Natural killer cell (primary cell): ENCODE measurements at regions not wholly inside any gene's neighbourhood (a gene's known extent, or its start where the extent isn't known, plus 50 kb on each side); places are given as distances from the start of the nearest gene placed in this dataset.

Source experiments
- ATAC-seq, 3 donors: fragments of 150-1000 bp in 2 of 3; fragments of 200-7000 bp in 1 of 3; cut with Tn5 transposase; 1 replicate in 1 of 3; 2 replicates in 2 of 3; pipeline ENCODE4 v1.10.0; 2021; ENCODE audit warnings: mild to moderate bottlenecking in 2 of 3, moderate library complexity in 2 of 3
- DNase-seq, 2 donors: peaks; one replicate each; pipeline versions ENCODE4 v3.0.0 to v3.0.0-alpha.2; 2013 to 2021; ENCODE audit warnings: mixed read lengths in 1 of 2
- H3K27ac ChIP-seq: one replicate; pipeline ENCODE4 v1.5.1; 2013; ENCODE audit warnings: mild to moderate bottlenecking, low read length
- H3K27me3 ChIP-seq: one replicate; pipeline ENCODE4 v1.6.1; 2013; ENCODE audit warnings: low read length; ENCODE audit not compliant: control insufficient read depth, insufficient read depth
- H3K36me3 ChIP-seq: one replicate; pipeline ENCODE4 v1.6.1; 2013; ENCODE audit warnings: low read length; ENCODE audit not compliant: control insufficient read depth, insufficient read depth
- H3K4me1 ChIP-seq: one replicate; pipeline ENCODE4 v1.6.1; 2013; ENCODE audit warnings: low read length; ENCODE audit not compliant: control insufficient read depth, insufficient read depth
- H3K4me3 ChIP-seq: one replicate; pipeline ENCODE4 v1.5.1; 2013; ENCODE audit warnings: low read length
- H3K9me3 ChIP-seq: one replicate; pipeline ENCODE4 v1.6.1; 2013; ENCODE audit warnings: low read length; ENCODE audit not compliant: control insufficient read depth, insufficient read depth
- H3K27ac Mint-ChIP-seq, 2 donors: one replicate each; pipeline ENCODE4 v1.8.0; 2022; ENCODE audit warnings: mild to moderate bottlenecking in 2 of 2, mixed read lengths in 2 of 2, moderate library complexity in 1 of 2
- H3K27me3 Mint-ChIP-seq, 2 donors: one replicate each; pipeline ENCODE4 v1.8.0; 2022; ENCODE audit warnings: low read depth in 2 of 2, mixed read lengths in 2 of 2
- H3K36me3 Mint-ChIP-seq: one replicate; pipeline ENCODE4 v1.8.0; 2022; ENCODE audit warnings: mixed read lengths
- H3K4me1 Mint-ChIP-seq, 2 donors: one replicate each; pipeline ENCODE4 v1.8.0; 2022; ENCODE audit warnings: mixed read lengths in 2 of 2
- H3K4me3 Mint-ChIP-seq: one replicate; pipeline ENCODE4 v1.8.0; 2022; ENCODE audit warnings: mild to moderate bottlenecking, moderate library complexity, mixed read lengths
- H3K9me3 Mint-ChIP-seq, 2 donors: one replicate each; pipeline ENCODE4 v1.8.0; 2022; ENCODE audit warnings: mixed read lengths in 2 of 2
- WGBS: methylation state at CpG from one replicate; pipeline ENCODE4 v1.1.7; 2013; ENCODE audit warnings: missing lambda C conversion rate; ENCODE audit not compliant: insufficient coverage; 5-methylcytosine and 5-hydroxymethylcytosine counted together
- intact Hi-C: fragments of 100-400 bp; cut with micrococcal nuclease; formaldehyde crosslinking; loops from one replicate; pipeline ENCODE4 v1.14.2; 2022
- TF ChIP-seq, protein P1 (sequence below): fragments of 200-600 bp; IDR thresholded peaks from one replicate; pipeline ENCODE4 v1.8.0; 2022; ENCODE audit warnings: antibody characterized with exemption

DNA sequence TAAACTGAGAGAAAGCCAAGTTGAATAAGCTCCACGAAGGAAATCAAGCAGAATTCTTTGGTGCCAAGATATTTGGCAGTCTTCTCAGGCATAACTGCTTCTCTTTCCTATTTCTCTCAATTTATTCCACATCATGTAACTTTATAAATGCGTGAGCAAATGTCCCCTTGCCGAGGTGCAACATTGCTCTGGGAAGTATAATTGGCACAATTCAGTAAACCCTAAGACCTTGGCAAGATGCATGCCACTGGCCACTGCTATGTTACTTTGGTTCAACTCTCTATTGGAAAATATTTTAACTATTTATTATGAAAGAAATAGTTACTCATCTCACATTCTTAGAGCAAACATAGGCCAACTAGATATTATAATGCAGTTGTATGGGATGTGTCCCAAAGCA is 170.2 kb downstream of the SUCNR1 start:
- Mint-ChIP-seq H3K4me3 (no peak overlapping the region), H3K27me3 (peaks cover 6 to 7% of the 10 kb centered on the region in 2 donors), H3K36me3 (no peaks in the 10 kb centered on the region), H3K4me1 (peaks cover 0 to 5% of the 10 kb centered on the region in 2 donors), H3K9me3 (no peaks in the 10 kb centered on the region), H3K27ac (no peak overlapping the region)
- TF ChIP-seq, protein P1, sequence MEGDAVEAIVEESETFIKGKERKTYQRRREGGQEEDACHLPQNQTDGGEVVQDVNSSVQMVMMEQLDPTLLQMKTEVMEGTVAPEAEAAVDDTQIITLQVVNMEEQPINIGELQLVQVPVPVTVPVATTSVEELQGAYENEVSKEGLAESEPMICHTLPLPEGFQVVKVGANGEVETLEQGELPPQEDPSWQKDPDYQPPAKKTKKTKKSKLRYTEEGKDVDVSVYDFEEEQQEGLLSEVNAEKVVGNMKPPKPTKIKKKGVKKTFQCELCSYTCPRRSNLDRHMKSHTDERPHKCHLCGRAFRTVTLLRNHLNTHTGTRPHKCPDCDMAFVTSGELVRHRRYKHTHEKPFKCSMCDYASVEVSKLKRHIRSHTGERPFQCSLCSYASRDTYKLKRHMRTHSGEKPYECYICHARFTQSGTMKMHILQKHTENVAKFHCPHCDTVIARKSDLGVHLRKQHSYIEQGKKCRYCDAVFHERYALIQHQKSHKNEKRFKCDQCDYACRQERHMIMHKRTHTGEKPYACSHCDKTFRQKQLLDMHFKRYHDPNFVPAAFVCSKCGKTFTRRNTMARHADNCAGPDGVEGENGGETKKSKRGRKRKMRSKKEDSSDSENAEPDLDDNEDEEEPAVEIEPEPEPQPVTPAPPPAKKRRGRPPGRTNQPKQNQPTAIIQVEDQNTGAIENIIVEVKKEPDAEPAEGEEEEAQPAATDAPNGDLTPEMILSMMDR, result no peak
- Histone ChIP-seq H3K27ac (no peak overlapping the region), H3K27me3 (no peaks in the 10 kb centered on the region), H3K4me1 (no peaks in the 10 kb centered on the region), H3K9me3 (no peaks in the 10 kb centered on the region), H3K4me3 (no peak overlapping the region), H3K36me3 (no peaks in the 10 kb centered on the region)
- ATAC-seq, result no peak
- WGBS, result 96% methylated on average over 3 of the region's 3 CpGs
- no peak for DNase-seq
- intact Hi-C loops, result no loop called here

DNA sequence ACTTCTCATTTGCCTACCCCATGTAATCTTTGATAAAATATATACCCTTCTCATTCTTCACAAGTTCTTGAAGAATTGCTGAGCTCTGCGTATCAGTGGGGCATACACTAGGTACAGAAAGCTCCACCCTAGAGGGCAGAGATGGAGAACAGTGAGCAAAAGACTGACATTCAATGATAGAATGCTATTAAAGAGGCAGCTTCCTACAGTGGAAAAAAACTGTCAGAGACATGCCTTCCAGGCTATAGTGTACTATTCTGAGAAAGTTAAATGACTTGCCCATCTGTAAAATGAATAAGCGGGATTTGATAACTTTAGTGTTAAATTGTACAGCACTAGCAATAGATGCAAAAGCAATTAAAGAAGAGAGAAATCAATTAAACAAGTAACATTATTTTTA is 172.8 kb downstream of the SUCNR1 start:
- Mint-ChIP-seq H3K4me1 (no peaks in the 10 kb centered on the region), H3K27me3 (peaks cover 6 to 14% of the 10 kb centered on the region in 2 donors), H3K9me3 (no peaks in the 10 kb centered on the region), H3K36me3 (no peaks in the 10 kb centered on the region), H3K4me3 (no peak overlapping the region), H3K27ac (no peak overlapping the region)
- Histone ChIP-seq H3K4me1 (no peaks in the 10 kb centered on the region), H3K27ac (no peak overlapping the region), H3K4me3 (no peak overlapping the region), H3K36me3 (no peaks in the 10 kb centered on the region), H3K27me3 (peaks cover 3% of the 10 kb centered on the region), H3K9me3 (no peaks in the 10 kb centered on the region)
- ATAC-seq (no peak), DNase-seq (no peak)
- WGBS, result 100% methylated on average over 1 of the region's 2 CpGs
- intact Hi-C loops, result no loop called here
- TF ChIP-seq, protein P1, result no peak

DNA sequence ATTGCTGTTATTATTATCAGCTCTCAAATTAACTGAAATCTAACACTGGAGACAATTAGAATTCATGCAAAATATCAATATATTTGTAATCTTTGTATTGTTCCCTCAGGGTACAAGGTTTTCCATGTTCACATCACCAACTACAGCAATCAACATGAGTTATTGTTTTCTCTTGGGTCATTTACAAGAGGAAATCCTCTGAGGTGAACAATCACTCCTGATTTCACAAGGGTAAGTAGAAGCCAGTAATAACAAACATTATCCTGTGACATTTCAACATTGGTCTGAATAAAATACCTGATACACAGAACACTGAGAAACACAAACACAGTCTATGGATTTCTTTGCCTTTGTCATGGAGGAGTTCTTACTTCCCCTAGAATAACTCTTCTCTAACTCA is 174.0 kb downstream of the SUCNR1 start:
- Mint-ChIP-seq H3K9me3 (no peaks in the 10 kb centered on the region), H3K27ac (no peak overlapping the region), H3K4me1 (no peaks in the 10 kb centered on the region), H3K36me3 (no peaks in the 10 kb centered on the region), H3K4me3 (no peak overlapping the region), H3K27me3 (peaks cover 5 to 21% of the 10 kb centered on the region in 2 donors)
- no peaks in the 10 kb centered on the region for H3K4me1 ChIP-seq
- no peak for DNase-seq
- no peak overlapping the region for H3K4me3 ChIP-seq
- no peak overlapping the region for H3K27ac ChIP-seq
- no peaks in the 10 kb centered on the region for H3K36me3 ChIP-seq
- H3K9me3 ChIP-seq, result no peaks in the 10 kb centered on the region
- peaks cover 3% of the 10 kb centered on the region for H3K27me3 ChIP-seq
- no peak for ATAC-seq
- TF ChIP-seq, protein P1, result no peak
- intact Hi-C loops, result no loop called here

DNA sequence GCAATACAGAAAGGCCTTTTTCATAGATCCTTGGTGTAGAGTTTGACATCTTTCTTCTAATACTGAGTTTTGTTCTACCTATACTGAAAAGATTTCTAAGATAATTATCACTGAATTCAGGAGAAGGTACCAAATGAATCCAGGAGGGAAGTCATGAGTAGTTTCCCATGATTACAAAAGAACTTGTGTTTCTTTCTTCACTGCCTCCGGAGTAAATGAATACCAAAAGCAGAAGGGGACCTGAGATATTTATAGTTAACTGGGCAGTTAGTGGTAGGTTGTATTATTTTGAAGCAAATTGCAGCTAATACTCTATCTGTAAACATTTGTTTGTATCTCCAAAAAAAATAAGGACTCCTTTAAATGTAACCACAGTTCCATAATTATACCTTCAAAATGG is 175.4 kb downstream of the SUCNR1 start:
- ATAC-seq (no peak), DNase-seq (no peak)
- Histone ChIP-seq H3K4me1 (no peaks in the 10 kb centered on the region), H3K4me3 (no peak overlapping the region), H3K9me3 (no peaks in the 10 kb centered on the region), H3K27ac (no peak overlapping the region), H3K27me3 (peaks cover 3% of the 10 kb centered on the region), H3K36me3 (no peaks in the 10 kb centered on the region)
- WGBS, result 89% methylated on average over 1 of the region's 1 CpG
- Mint-ChIP-seq H3K4me3 (no peak overlapping the region), H3K9me3 (no peaks in the 10 kb centered on the region), H3K4me1 (no peaks in the 10 kb centered on the region), H3K36me3 (no peaks in the 10 kb centered on the region), H3K27ac (no peak overlapping the region), H3K27me3 (peaks cover 5 to 21% of the 10 kb centered on the region in 2 donors)
- TF ChIP-seq, protein P1, result no peak
- intact Hi-C loops, result no loop called here
